Upper lobe of left lung (tissue), 6 donors: ENCODE measurements at regions not wholly inside any gene's neighbourhood (a gene's known extent, or its start where the extent isn't known, plus 50 kb on each side); places are given as distances from the start of the nearest gene placed in this dataset.

Experiments
- ATAC-seq, 2 donors: fragments of 200-7000 bp; cut with Tn5 transposase; one replicate each; pipeline ENCODE4 v1.9.1; 2022; ENCODE audit warnings: mild to moderate bottlenecking in 2 of 2, moderate library complexity in 2 of 2; ENCODE audit not compliant: low FRiP score in 2 of 2
- DNase-seq, 2 donors: peaks; one replicate each; pipeline ENCODE4 v3.0.0-alpha.2; 2019 to 2020
- H3K27ac ChIP-seq, 4 donors: fragments of 200-600 bp; sonication (generic); one replicate each; pipeline ENCODE4 v1.5.1; 2016 to 2019
- H3K27me3 ChIP-seq, 4 donors: fragments of 200-600 bp; sonication (generic); one replicate each; pipeline ENCODE4 v1.5.1; 2017 to 2019
- H3K36me3 ChIP-seq, 4 donors: fragments of 200-600 bp; sonication (generic); one replicate each; pipeline ENCODE4 v1.5.1; 2016 to 2019
- H3K4me1 ChIP-seq, 4 donors: fragments of 200-600 bp; sonication (generic); one replicate each; pipeline ENCODE4 v1.5.1; 2018 to 2019
- H3K4me3 ChIP-seq, 4 donors: fragments of 200-600 bp; sonication (generic); one replicate each; pipeline ENCODE4 v1.5.1; 2017 to 2019; ENCODE audit warnings: mild to moderate bottlenecking in 2 of 4, moderate library complexity in 1 of 4
- H3K9me3 ChIP-seq, 4 donors: fragments of 200-600 bp; sonication (generic); one replicate each; pipeline ENCODE4 v1.5.1; 2018 to 2019
- CTCF ChIP-seq, 6 experiments: fragments of 450-650 bp in 4 of 6; fragments of 200-600 bp in 2 of 6; sonication (generic) in 2 of 6; IDR thresholded peaks; one replicate each; pipeline ENCODE4 v1.5.1; 2016 to 2019; ENCODE audit warnings: antibody characterized with exemption in 6 of 6
- EP300 ChIP-seq, 4 donors: sonication (generic); formaldehyde crosslinking; IDR thresholded peaks; one replicate each; pipeline ENCODE4 v1.5.1; 2017; ENCODE audit warnings: antibody characterized with exemption in 4 of 4, control low read depth in 2 of 4
- POLR2A ChIP-seq, 4 donors: fragments of 450-650 bp; IDR thresholded peaks; one replicate each; pipeline ENCODE4 v1.5.1; 2016 to 2017; ENCODE audit warnings: antibody characterized with exemption in 4 of 4, mild to moderate bottlenecking in 2 of 4
- POLR2AphosphoS5 ChIP-seq, 2 donors: sonication (generic); formaldehyde crosslinking; IDR thresholded peaks; one replicate each; pipeline ENCODE4 v1.5.1; 2017; ENCODE audit warnings: antibody characterized with exemption in 2 of 2
- WGBS, 2 donors: methylation state at CpG; one replicate each; pipeline ENCODE4 v1.1.5; 2017 to 2018; 5-methylcytosine and 5-hydroxymethylcytosine counted together
- donor health status: DM: no; HTN: no; CAD: no; lungs with moderate emphysema.
- donor health status: DM: no; HTN: yes; CAD: no; lungs with severe emphysema.

DNA sequence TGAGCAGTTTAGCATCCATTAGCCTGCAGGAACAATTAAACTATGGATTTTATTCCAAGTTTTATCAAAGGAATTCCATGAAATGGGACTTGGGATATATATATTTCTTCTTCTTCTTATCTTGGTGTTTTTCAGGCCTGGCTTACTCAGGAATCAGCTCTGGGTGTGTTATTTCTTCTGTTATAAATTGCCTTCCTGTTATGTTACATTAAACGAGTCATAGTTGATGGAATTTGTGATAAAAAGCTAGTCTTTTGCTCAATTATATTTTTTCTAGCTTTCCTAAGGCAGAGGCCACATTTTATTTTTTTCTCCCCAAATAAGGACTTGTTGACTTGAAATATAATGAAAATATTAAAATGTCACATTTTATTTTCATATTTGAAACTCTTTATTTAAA is 141.3 kb downstream of the EPC1 start:
- H3K27ac ChIP-seq, result no peak overlapping the region
- no peaks in the 10 kb centered on the region for H3K27me3 ChIP-seq
- ATAC-seq, result no peak
- WGBS, 2 donors, result 21 to 39% methylated on average over 1 of the region's 1 CpG
- no peak for TF ChIP-seq CTCF (IDR thresholded peaks at IDR 0.05)
- TF ChIP-seq EP300 (IDR thresholded peaks at IDR 0.05), result no peak
- no peak for TF ChIP-seq POLR2AphosphoS5 (IDR thresholded peaks at IDR 0.05)
- H3K4me1 ChIP-seq, result no peaks in the 10 kb centered on the region
- no peaks in the 10 kb centered on the region for H3K36me3 ChIP-seq
- H3K4me3 ChIP-seq, result no peak overlapping the region
- DNase-seq, result no peak
- H3K9me3 ChIP-seq, result no peaks in the 10 kb centered on the region

DNA sequence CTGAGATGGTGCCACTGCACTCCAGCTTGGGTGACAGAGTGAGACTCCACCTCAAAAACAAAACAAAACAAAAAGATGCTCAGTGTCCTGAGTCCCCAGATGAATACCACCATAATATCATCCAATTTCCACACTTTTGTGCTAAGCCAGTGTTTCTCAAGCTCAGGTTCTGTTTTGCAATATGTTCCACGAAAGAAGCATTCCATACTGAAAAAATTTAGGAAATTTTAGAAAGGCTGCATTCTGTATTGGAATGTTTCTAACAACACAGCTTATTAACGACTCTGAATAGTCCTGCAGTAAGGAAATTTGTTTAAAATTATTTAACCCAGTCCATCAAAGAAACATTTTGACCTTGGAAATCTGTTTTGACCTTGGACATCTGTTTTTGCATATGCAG is 142.4 kb downstream of the EPC1 start:
- 73 to 78% methylated on average over 2 of the region's 2 CpGs for WGBS, 2 donors
- H3K9me3 ChIP-seq, result no peaks in the 10 kb centered on the region
- H3K4me1 ChIP-seq, result peaks cover 0 to 2% (median 0%) of the 10 kb centered on the region in 4 donors
- no peak for DNase-seq
- no peaks in the 10 kb centered on the region for H3K36me3 ChIP-seq
- no peak overlapping the region for H3K27ac ChIP-seq
- no peak for ATAC-seq
- H3K4me3 ChIP-seq, result no peak overlapping the region
- no peak for TF ChIP-seq POLR2AphosphoS5 (IDR thresholded peaks at IDR 0.05)
- TF ChIP-seq EP300 (IDR thresholded peaks at IDR 0.05), result no peak
- no peak for TF ChIP-seq CTCF (IDR thresholded peaks at IDR 0.05)
- no peak for TF ChIP-seq POLR2A (IDR thresholded peaks at IDR 0.05)
- no peaks in the 10 kb centered on the region for H3K27me3 ChIP-seq

DNA sequence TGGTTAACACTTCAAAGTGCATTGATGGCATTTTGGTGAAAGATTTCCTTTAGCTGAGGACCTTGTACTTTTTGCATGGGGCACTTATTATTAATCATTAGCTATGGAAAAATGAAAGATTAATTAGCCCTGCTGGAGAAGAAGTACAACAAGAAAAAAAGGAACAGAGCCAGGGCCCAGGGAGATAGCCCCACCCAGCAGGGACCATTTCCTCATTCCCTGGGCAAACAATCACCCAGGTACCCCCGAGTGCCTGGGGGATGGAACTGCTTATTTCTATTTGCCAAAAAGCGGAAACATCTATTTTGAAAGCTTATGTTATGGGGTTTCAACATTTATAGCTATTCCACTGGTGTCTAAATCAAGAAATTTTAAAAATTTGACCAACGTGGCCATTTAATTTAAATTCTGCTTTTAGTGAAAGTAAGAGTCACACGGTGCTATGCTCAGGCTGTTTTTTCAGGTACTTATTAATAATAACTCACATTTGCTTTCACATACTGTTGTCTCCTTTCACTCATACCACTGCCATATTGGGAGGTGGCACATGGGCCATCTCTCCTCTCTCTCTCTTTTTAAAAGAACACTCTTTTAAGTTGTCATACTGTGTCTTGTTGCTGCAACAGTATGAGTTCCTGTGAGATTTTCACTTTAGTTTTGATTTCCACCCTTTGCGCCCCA is 143.6 kb upstream of the KIF5B start:
- Histone ChIP-seq H3K27ac (no peak overlapping the region), H3K27me3 (no peaks in the 10 kb centered on the region), H3K4me3 (no peak overlapping the region), H3K4me1 (peaks cover 0 to 4% (median 0%) of the 10 kb centered on the region in 4 donors), H3K36me3 (no peaks in the 10 kb centered on the region), H3K9me3 (no peaks in the 10 kb centered on the region)
- WGBS, 2 donors, result 56 to 65% methylated on average over 5 of the region's 5 CpGs
- ATAC-seq, result peak in 1 of 2 donors; percentile 74
- DNase-seq, result peak in 1 of 2 donors; percentile 38
- TF ChIP-seq POLR2A (IDR thresholded peaks at IDR 0.05) (no peak), CTCF (IDR thresholded peaks at IDR 0.05) (no peak)

- H3K4me1 ChIP-seq, result peaks cover 0 to 4% (median 0%) of the 10 kb centered on the region in 4 donors
- ATAC-seq (no peak), DNase-seq (no peak)
- H3K4me3 ChIP-seq, result no peak overlapping the region
- WGBS, 2 donors, result 58 to 60% methylated on average over 5 of the region's 5 CpGs
- no peak overlapping the region for H3K27ac ChIP-seq
- no peaks in the 10 kb centered on the region for H3K27me3 ChIP-seq
- TF ChIP-seq POLR2AphosphoS5 (IDR thresholded peaks at IDR 0.05), result no peak
- TF ChIP-seq POLR2A (IDR thresholded peaks at IDR 0.05), result no peak
- TF ChIP-seq EP300 (IDR thresholded peaks at IDR 0.05), result no peak
- TF ChIP-seq CTCF (IDR thresholded peaks at IDR 0.05), result no peak
- no peaks in the 10 kb centered on the region for H3K9me3 ChIP-seq
- no peaks in the 10 kb centered on the region for H3K36me3 ChIP-seq
These were observed 141.2 kb upstream of the KIF5B start for GRCh38 chr10:32197423-32197822.

- H3K4me1 ChIP-seq, result no peaks in the 10 kb centered on the region
- H3K27ac ChIP-seq, result no peak overlapping the region
- no peak for TF ChIP-seq POLR2AphosphoS5 (IDR thresholded peaks at IDR 0.05)
- TF ChIP-seq CTCF (IDR thresholded peaks at IDR 0.05), result peak; percentile 50 to 73 (median 64)
- H3K27me3 ChIP-seq, result no peaks in the 10 kb centered on the region
- H3K36me3 ChIP-seq, result no peaks in the 10 kb centered on the region
- H3K4me3 ChIP-seq, result no peak overlapping the region
- DNase-seq (no peak), ATAC-seq (peak; percentile 49 to 60)
- no peaks in the 10 kb centered on the region for H3K9me3 ChIP-seq
These were observed 134.8 kb upstream of the KIF5B start for GRCh38 chr10:32190890-32191491.
